ENCODE measurements at regions not wholly inside any gene's neighbourhood (a gene's known extent, or its start where the extent isn't known, plus 50 kb on each side); places are given as distances from the start of the nearest gene placed in this dataset.

DNA sequence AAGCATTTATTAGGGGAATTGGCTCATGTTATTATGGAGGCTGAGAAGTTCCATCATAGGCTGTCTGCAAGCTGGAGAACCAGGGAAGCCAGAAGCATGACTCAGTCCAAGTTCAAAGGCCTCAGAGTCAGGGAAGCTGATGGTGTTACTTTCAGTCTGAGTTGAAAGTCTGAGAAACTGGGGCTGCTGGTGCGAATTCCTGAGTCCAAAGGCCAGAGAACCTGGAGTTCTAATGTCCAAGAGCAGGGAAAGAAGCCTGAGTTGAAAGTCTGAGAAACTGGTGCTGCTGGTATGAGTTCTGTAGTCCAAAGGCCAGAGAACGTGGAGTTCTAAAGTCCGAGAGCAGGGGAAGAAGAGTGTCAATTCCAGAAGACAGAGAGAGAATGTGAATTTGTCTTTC lies 641.1 kb downstream of the ISL1 start:
- TF ChIP-seq, protein P1, sequence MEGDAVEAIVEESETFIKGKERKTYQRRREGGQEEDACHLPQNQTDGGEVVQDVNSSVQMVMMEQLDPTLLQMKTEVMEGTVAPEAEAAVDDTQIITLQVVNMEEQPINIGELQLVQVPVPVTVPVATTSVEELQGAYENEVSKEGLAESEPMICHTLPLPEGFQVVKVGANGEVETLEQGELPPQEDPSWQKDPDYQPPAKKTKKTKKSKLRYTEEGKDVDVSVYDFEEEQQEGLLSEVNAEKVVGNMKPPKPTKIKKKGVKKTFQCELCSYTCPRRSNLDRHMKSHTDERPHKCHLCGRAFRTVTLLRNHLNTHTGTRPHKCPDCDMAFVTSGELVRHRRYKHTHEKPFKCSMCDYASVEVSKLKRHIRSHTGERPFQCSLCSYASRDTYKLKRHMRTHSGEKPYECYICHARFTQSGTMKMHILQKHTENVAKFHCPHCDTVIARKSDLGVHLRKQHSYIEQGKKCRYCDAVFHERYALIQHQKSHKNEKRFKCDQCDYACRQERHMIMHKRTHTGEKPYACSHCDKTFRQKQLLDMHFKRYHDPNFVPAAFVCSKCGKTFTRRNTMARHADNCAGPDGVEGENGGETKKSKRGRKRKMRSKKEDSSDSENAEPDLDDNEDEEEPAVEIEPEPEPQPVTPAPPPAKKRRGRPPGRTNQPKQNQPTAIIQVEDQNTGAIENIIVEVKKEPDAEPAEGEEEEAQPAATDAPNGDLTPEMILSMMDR (IDR thresholded peaks at IDR 0.05) = no peak
- no peak for TF ChIP-seq POLR2A (IDR thresholded peaks at IDR 0.05)
